ENCODE measurements at regions not wholly inside any gene's neighbourhood (a gene's known extent, or its start where the extent isn't known, plus 50 kb on each side); places are given as distances from the start of the nearest gene placed in this dataset.

DNA sequence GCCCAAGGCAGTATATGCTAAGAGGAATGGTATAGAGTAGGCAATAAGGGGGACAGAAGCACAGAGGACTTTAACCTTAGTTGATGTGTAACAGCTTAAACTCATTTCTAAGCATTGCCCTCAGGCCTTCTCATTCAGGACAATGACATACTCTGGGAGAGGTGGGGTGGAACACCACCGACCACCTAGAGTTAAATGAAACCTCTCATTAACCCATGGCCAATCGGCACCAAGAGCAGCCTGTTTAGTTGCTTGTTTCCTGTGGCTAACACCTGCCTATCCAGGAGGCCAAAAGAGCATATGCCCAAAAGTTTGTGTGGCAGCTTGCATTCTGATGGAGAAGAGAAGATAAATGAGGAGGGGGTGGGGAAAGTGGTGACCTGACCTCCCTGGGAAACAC is 50.0 kb downstream of the PABIR2 start:
- Histone ChIP-seq H3K9me3 (ENCODE audit: insufficient read depth, low read depth, low read length) (no peaks in the 10 kb centered on the region), H3K4me1 (ENCODE audit: insufficient read depth, low read length) (no peaks in the 10 kb centered on the region), H3K9ac (ENCODE audit: low read depth, low read length) (no peak overlapping the region), H3K27ac (ENCODE audit: low read length) (no peak overlapping the region), H3K36me3 (ENCODE audit: insufficient read depth, low read depth, low read length) (no peaks in the 10 kb centered on the region), H3K4me3 (ENCODE audit: low read length) (no peak overlapping the region), H3K27me3 (ENCODE audit: insufficient read depth, low read length) (no peaks in the 10 kb centered on the region)

DNA sequence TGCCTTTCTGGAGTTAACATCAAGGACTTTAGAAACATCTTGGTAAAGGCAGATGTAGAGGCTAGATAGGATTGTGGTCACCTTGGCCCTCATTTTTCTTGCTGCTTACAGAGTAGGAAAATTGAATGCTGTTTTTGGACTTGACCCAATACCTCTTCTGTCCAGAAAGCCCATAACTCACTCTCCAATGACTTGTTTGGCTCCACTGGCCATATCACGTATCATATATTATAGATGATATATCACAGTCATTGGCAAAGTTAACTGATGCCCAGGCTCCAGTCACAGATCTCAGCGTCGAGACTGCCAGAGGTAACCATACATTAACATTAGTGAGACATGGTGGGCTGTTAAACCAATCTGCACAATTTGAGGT is 50.6 kb downstream of the PABIR2 start:
- H3K4me1 ChIP-seq (ENCODE audit: insufficient read depth, low read length) = no peaks in the 10 kb centered on the region; the same call in 1 of the 2 replicates
- no peaks in the 10 kb centered on the region for H3K27me3 ChIP-seq (ENCODE audit: insufficient read depth, low read length)
- no peaks in the 10 kb centered on the region for H3K9me3 ChIP-seq (ENCODE audit: insufficient read depth, low read depth, low read length)
- H3K4me3 ChIP-seq (ENCODE audit: low read length) = no peak overlapping the region
- H3K9ac ChIP-seq (ENCODE audit: low read depth, low read length) = no peak overlapping the region
- no peak overlapping the region for H3K27ac ChIP-seq (ENCODE audit: low read length)
- no peaks in the 10 kb centered on the region for H3K36me3 ChIP-seq (ENCODE audit: insufficient read depth, low read depth, low read length)

GRCh38 chrX:134745636-134746409 is 51.2 kb downstream of the PABIR2 start:
- Histone ChIP-seq H3K36me3 (ENCODE audit: insufficient read depth, low read depth, low read length) (no peaks in the 10 kb centered on the region), H3K9ac (ENCODE audit: low read depth, low read length) (no peak overlapping the region), H3K9me3 (ENCODE audit: insufficient read depth, low read depth, low read length) (no peaks in the 10 kb centered on the region), H3K27me3 (ENCODE audit: insufficient read depth, low read length) (no peaks in the 10 kb centered on the region), H3K27ac (ENCODE audit: low read length) (no peak overlapping the region), H3K4me1 (ENCODE audit: insufficient read depth, low read length) (no peaks in the 10 kb centered on the region; the same call in 1 of the 2 replicates), H3K4me3 (ENCODE audit: low read length) (no peak overlapping the region)

DNA sequence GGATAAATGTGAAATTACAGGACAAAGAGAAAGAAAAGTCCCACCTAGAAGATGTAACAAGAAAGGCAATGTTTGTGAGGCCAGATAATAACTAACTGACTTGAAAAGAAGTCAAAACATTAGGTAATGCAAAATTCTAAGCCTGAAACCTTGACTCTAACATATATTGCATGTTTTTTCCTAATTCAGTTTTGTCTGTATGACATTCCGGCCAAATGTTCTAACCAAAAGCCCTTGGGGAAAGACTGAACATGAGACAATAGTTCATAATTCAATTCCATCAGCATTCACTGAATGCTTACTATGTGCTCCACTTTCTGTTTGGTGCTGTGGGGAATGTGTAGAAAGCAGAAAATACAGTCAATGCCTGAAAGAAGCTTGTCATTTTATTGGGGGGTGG is 53.9 kb downstream of the PABIR2 start:
- Histone ChIP-seq H3K9me3 (ENCODE audit: insufficient read depth, low read depth, low read length) (no peaks in the 10 kb centered on the region), H3K4me1 (ENCODE audit: insufficient read depth, low read length) (no peaks in the 10 kb centered on the region; the same call in 1 of the 2 replicates), H3K9ac (ENCODE audit: low read depth, low read length) (no peak overlapping the region), H3K27ac (ENCODE audit: low read length) (no peak overlapping the region), H3K27me3 (ENCODE audit: insufficient read depth, low read length) (no peaks in the 10 kb centered on the region), H3K36me3 (ENCODE audit: insufficient read depth, low read depth, low read length) (no peaks in the 10 kb centered on the region), H3K4me3 (ENCODE audit: low read length) (no peak overlapping the region)

DNA sequence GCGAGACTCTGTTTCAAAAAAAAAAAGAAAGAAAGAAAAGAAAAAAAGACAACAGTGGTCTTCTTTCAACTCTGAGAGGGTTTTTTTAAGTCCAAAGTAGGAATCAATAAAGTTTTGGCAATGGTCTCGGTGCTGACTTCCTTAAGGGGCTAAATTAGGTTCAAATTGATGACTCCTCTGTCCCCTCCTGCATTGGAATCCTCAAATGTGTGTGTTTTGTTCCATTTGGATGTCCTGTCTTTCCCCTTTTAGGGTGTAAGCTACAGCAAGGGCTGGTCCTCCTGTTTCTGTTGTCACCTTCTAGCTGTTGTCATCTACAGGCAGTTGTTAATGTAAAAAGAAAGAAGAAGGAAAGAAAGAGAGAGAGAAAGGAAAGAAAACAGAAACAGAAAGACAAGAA is 54.4 kb downstream of the PABIR2 start:
- H3K9me3 ChIP-seq (ENCODE audit: insufficient read depth, low read depth, low read length) = no peaks in the 10 kb centered on the region
- H3K4me1 ChIP-seq (ENCODE audit: insufficient read depth, low read length) = no peaks in the 10 kb centered on the region; the same call in 1 of the 2 replicates
- H3K9ac ChIP-seq (ENCODE audit: low read depth, low read length) = no peak overlapping the region
- H3K27ac ChIP-seq (ENCODE audit: low read length) = no peak overlapping the region
- H3K36me3 ChIP-seq (ENCODE audit: insufficient read depth, low read depth, low read length) = no peaks in the 10 kb centered on the region
- no peaks in the 10 kb centered on the region for H3K27me3 ChIP-seq (ENCODE audit: insufficient read depth, low read length)
- H3K4me3 ChIP-seq (ENCODE audit: low read length) = no peak overlapping the region

DNA sequence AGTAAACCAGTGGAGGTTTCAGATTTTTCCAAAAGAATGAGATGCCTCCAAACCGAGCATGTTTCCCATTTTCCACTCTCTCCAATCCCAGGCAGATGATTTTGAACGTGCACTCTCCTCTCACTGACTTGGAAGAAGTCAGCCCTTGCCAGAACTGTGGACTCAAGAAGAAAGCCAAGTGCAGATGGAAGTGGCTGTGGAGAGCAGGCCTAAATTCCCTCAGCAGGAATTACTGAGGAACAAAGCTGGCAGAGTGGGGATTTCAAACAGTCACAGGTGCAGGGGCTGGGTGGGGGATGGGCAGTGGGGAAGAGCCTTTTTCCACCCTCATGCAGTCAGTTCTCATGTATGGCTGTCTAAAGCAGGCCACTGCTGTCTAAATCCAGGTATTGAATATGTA is 55.3 kb downstream of the PABIR2 start:
- Histone ChIP-seq H3K9me3 (ENCODE audit: insufficient read depth, low read depth, low read length) (no peaks in the 10 kb centered on the region), H3K36me3 (ENCODE audit: insufficient read depth, low read depth, low read length) (no peaks in the 10 kb centered on the region), H3K27me3 (ENCODE audit: insufficient read depth, low read length) (no peaks in the 10 kb centered on the region), H3K4me3 (ENCODE audit: low read length) (no peak overlapping the region), H3K27ac (ENCODE audit: low read length) (no peak overlapping the region), H3K4me1 (ENCODE audit: insufficient read depth, low read length) (no peaks in the 10 kb centered on the region; the same call in 1 of the 2 replicates), H3K9ac (ENCODE audit: low read depth, low read length) (no peak overlapping the region)

- Histone ChIP-seq H3K9me3 (ENCODE audit: insufficient read depth, low read depth, low read length) (no peaks in the 10 kb centered on the region), H3K27me3 (ENCODE audit: insufficient read depth, low read length) (no peaks in the 10 kb centered on the region), H3K9ac (ENCODE audit: low read depth, low read length) (no peak overlapping the region), H3K27ac (ENCODE audit: low read length) (no peak overlapping the region), H3K4me3 (ENCODE audit: low read length) (no peak overlapping the region), H3K36me3 (ENCODE audit: insufficient read depth, low read depth, low read length) (no peaks in the 10 kb centered on the region), H3K4me1 (ENCODE audit: insufficient read depth, low read length) (no peaks in the 10 kb centered on the region; the same call in 1 of the 2 replicates)
These were observed 57.8 kb downstream of the PABIR2 start for GRCh38 chrX:134738986-134739740.

DNA sequence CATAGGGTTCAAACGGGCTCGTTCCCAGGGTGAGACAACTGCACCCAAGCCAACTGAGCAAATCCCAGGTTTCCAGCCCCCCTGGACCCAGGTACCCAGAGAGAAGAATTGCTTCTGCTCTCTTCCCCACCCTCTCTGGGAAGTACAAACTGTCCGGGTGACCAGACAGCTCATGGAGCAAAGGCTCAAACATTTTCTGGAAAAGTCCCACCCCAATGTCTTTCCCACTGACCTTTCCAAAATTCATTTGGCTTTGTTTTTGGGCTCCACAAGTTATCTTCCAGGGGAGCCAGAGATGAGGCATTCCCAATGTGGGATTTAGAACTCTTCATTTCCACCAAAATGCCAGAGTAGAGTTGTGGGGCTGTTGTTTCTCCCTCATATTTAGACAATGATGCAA is 58.6 kb downstream of the PABIR2 start:
- Histone ChIP-seq H3K4me1 (ENCODE audit: insufficient read depth, low read length) (no peaks in the 10 kb centered on the region; the same call in 1 of the 2 replicates), H3K36me3 (ENCODE audit: insufficient read depth, low read depth, low read length) (no peaks in the 10 kb centered on the region), H3K27me3 (ENCODE audit: insufficient read depth, low read length) (no peaks in the 10 kb centered on the region), H3K9me3 (ENCODE audit: insufficient read depth, low read depth, low read length) (no peaks in the 10 kb centered on the region), H3K9ac (ENCODE audit: low read depth, low read length) (no peak overlapping the region), H3K4me3 (ENCODE audit: low read length) (no peak overlapping the region), H3K27ac (ENCODE audit: low read length) (no peak overlapping the region)

DNA sequence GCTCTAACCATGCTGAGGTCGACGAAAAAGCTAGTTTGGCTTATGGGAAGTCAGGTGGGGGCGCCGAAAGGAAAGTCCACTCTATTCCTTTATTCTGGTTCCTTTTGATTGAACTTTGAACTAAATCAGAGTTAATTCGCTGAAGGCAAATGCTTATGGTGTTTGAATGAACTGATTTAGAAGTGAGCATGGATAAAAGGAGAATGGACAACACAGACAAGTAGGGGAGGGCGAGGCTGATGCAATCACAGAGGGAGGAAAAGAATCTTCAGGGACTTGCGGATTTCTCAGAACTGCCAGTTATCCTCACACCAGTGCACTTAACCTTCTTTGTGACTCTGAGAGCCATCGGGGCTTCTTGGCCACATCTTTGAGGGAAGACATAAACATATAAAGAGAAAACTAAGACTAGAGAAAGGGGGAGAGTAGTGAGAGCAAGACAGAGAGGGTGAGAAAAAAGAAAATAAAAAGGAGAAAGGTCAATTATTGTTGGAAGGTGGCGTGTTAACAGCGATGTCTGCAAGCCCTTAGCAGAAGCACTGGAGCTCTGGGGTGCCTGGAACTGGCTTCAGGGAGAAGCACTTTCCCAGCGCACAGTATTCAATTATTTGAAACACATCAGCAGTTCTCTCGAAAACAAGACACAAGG is 59.2 kb downstream of the PABIR2 start:
- H3K9ac ChIP-seq (ENCODE audit: low read depth, low read length) = no peak overlapping the region
- H3K27me3 ChIP-seq (ENCODE audit: insufficient read depth, low read length) = no peaks in the 10 kb centered on the region
- no peaks in the 10 kb centered on the region for H3K9me3 ChIP-seq (ENCODE audit: insufficient read depth, low read depth, low read length)
- H3K36me3 ChIP-seq (ENCODE audit: insufficient read depth, low read depth, low read length) = no peaks in the 10 kb centered on the region
- H3K4me1 ChIP-seq (ENCODE audit: insufficient read depth, low read length) = no peaks in the 10 kb centered on the region; the same call in 1 of the 2 replicates
- H3K27ac ChIP-seq (ENCODE audit: low read length) = no peak overlapping the region
- H3K4me3 ChIP-seq (ENCODE audit: low read length) = no peak overlapping the region

- Histone ChIP-seq H3K9me3 (ENCODE audit: insufficient read depth, low read depth, low read length) (no peaks in the 10 kb centered on the region), H3K27ac (ENCODE audit: low read length) (no peak overlapping the region), H3K27me3 (ENCODE audit: insufficient read depth, low read length) (no peaks in the 10 kb centered on the region), H3K9ac (ENCODE audit: low read depth, low read length) (no peak overlapping the region), H3K36me3 (ENCODE audit: insufficient read depth, low read depth, low read length) (no peaks in the 10 kb centered on the region), H3K4me1 (ENCODE audit: insufficient read depth, low read length) (no peaks in the 10 kb centered on the region; the same call in 1 of the 2 replicates), H3K4me3 (ENCODE audit: low read length) (no peak overlapping the region)
These were observed 59.9 kb downstream of the PABIR2 start for GRCh38 chrX:134737061-134737460.

DNA sequence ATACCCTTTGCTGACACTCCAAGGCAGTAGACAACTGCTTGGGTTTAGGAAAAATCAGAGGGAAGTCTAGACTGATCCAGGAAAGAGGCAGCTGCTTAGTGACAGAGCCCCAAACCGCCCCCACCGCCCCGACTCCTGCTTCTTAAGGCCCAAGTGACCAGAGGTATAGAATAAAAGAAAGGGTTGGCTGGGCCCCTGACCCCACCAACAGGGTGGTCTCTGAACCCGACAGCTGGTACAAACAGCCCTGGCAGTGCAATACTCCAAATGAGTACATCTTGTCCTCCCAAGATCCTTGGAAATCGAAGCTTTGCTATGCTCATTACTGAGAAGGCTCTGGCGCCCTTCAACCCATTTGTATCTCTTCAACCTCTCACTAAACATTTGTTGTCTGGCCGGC is 60.6 kb downstream of the PABIR2 start:
- H3K4me1 ChIP-seq (ENCODE audit: insufficient read depth, low read length) = no peaks in the 10 kb centered on the region; the same call in 1 of the 2 replicates
- H3K27me3 ChIP-seq (ENCODE audit: insufficient read depth, low read length) = no peaks in the 10 kb centered on the region
- no peaks in the 10 kb centered on the region for H3K9me3 ChIP-seq (ENCODE audit: insufficient read depth, low read depth, low read length)
- no peak overlapping the region for H3K27ac ChIP-seq (ENCODE audit: low read length)
- H3K36me3 ChIP-seq (ENCODE audit: insufficient read depth, low read depth, low read length) = no peaks in the 10 kb centered on the region
- H3K9ac ChIP-seq (ENCODE audit: low read depth, low read length) = no peak overlapping the region
- no peak overlapping the region for H3K4me3 ChIP-seq (ENCODE audit: low read length)
